ENCODE measurements at regions not wholly inside any gene's neighbourhood (a gene's known extent, or its start where the extent isn't known, plus 50 kb on each side); places are given as distances from the start of the nearest gene placed in this dataset.
A peak's percentile ranks its signal among the peaks of the same experiment; 100 is the strongest.

- no peak for DNase-seq (ENCODE audit: low read depth)
- in situ Hi-C loops (cut with HindIII; ENCODE audit: low pct_unique_long_range_greater_than_20kb, low sequenced_read_pairs), result no loop called here
Observed at GRCh38 chr6:126770176-126770575, 348.3 kb upstream of the RSPO3 start.

GRCh38 chr6:126773112-126773805, 345.2 kb upstream of the RSPO3 start:
- in situ Hi-C loops (cut with HindIII; ENCODE audit: low pct_unique_long_range_greater_than_20kb, low sequenced_read_pairs), result no loop called here
- DNase-seq (ENCODE audit: low read depth), result no peak

GRCh38 chr6:126779331-126779730, 339.1 kb upstream of the RSPO3 start:
- in situ Hi-C loops (cut with HindIII; ENCODE audit: low pct_unique_long_range_greater_than_20kb, low sequenced_read_pairs), result no loop called here
- DNase-seq (ENCODE audit: low read depth), result no peak

- no peak for DNase-seq (ENCODE audit: low read depth)
- in situ Hi-C loops (cut with HindIII; ENCODE audit: low pct_unique_long_range_greater_than_20kb, low sequenced_read_pairs), result no loop called here
Observed at GRCh38 chr6:126781582-126781981, 336.9 kb upstream of the RSPO3 start.

- DNase-seq (ENCODE audit: low read depth), result no peak
- in situ Hi-C loops (cut with HindIII; ENCODE audit: low pct_unique_long_range_greater_than_20kb, low sequenced_read_pairs), result no loop called here
Observed at GRCh38 chr6:126784161-126784790, 334.2 kb upstream of the RSPO3 start.

- in situ Hi-C loops (cut with HindIII; ENCODE audit: low pct_unique_long_range_greater_than_20kb, low sequenced_read_pairs), result no loop called here
Observed at GRCh38 chr6:126786262-126786661, 332.2 kb upstream of the RSPO3 start.

GRCh38 chr6:126787635-126788034, 330.8 kb upstream of the RSPO3 start:
- DNase-seq (ENCODE audit: low read depth), result no peak
- in situ Hi-C loops (cut with HindIII; ENCODE audit: low pct_unique_long_range_greater_than_20kb, low sequenced_read_pairs), result no loop called here

More at GRCh38 chr6:126786262-126786661, 332.2 kb upstream of the RSPO3 start:
- DNase-seq (ENCODE audit: low read depth), result no peak

GRCh38 chr6:126788861-126789365, 329.6 kb upstream of the RSPO3 start:
- in situ Hi-C loops (cut with HindIII; ENCODE audit: low pct_unique_long_range_greater_than_20kb, low sequenced_read_pairs), result no loop called here
- DNase-seq (ENCODE audit: low read depth), result no peak

- no peak for DNase-seq (ENCODE audit: low read depth)
- in situ Hi-C loops (cut with HindIII; ENCODE audit: low pct_unique_long_range_greater_than_20kb, low sequenced_read_pairs), result no loop called here
Observed at GRCh38 chr6:126792340-126793085, 326.0 kb upstream of the RSPO3 start.

- in situ Hi-C loops (cut with HindIII; ENCODE audit: low pct_unique_long_range_greater_than_20kb, low sequenced_read_pairs), result no loop called here
- no peak for DNase-seq (ENCODE audit: low read depth)
Observed at GRCh38 chr6:126795161-126795560, 323.3 kb upstream of the RSPO3 start.

GRCh38 chr6:126797981-126798380, 320.5 kb upstream of the RSPO3 start:
- no peak for DNase-seq (ENCODE audit: low read depth)
- in situ Hi-C loops (cut with HindIII; ENCODE audit: low pct_unique_long_range_greater_than_20kb, low sequenced_read_pairs), result no loop called here

- in situ Hi-C loops (cut with HindIII; ENCODE audit: low pct_unique_long_range_greater_than_20kb, low sequenced_read_pairs), result no loop called here
- DNase-seq (ENCODE audit: low read depth), result no peak
Observed at GRCh38 chr6:126803769-126804168, 314.7 kb upstream of the RSPO3 start.

GRCh38 chr6:126804332-126805064, 314.0 kb upstream of the RSPO3 start:
- peak; percentile 63 for DNase-seq (ENCODE audit: low read depth)

GRCh38 chr6:126805861-126806260, 312.6 kb upstream of the RSPO3 start:
- in situ Hi-C loops (cut with HindIII; ENCODE audit: low pct_unique_long_range_greater_than_20kb, low sequenced_read_pairs), result no loop called here

More at GRCh38 chr6:126804332-126805064, 314.0 kb upstream of the RSPO3 start:
- in situ Hi-C loops (cut with HindIII; ENCODE audit: low pct_unique_long_range_greater_than_20kb, low sequenced_read_pairs), result no loop called here

GRCh38 chr6:126807876-126808275, 310.6 kb upstream of the RSPO3 start:
- peak; percentile 14 for DNase-seq (ENCODE audit: low read depth)
- in situ Hi-C loops (cut with HindIII; ENCODE audit: low pct_unique_long_range_greater_than_20kb, low sequenced_read_pairs), result no loop called here

More at GRCh38 chr6:126805861-126806260, 312.6 kb upstream of the RSPO3 start:
- DNase-seq (ENCODE audit: low read depth), result no peak

GRCh38 chr6:126811321-126811720, 307.1 kb upstream of the RSPO3 start:
- no peak for DNase-seq (ENCODE audit: low read depth)
- in situ Hi-C loops (cut with HindIII; ENCODE audit: low pct_unique_long_range_greater_than_20kb, low sequenced_read_pairs), result no loop called here

GRCh38 chr6:126812010-126812409, 306.5 kb upstream of the RSPO3 start:
- in situ Hi-C loops (cut with HindIII; ENCODE audit: low pct_unique_long_range_greater_than_20kb, low sequenced_read_pairs), result no loop called here
- no peak for DNase-seq (ENCODE audit: low read depth)

GRCh38 chr6:126812651-126813050, 305.8 kb upstream of the RSPO3 start:
- in situ Hi-C loops (cut with HindIII; ENCODE audit: low pct_unique_long_range_greater_than_20kb, low sequenced_read_pairs), result no loop called here
- no peak for DNase-seq (ENCODE audit: low read depth)

Measured in Caki2 (cell line).